LNCaP clone FGC (cell line): ENCODE measurements at regions not wholly inside any gene's neighbourhood (a gene's known extent, or its start where the extent isn't known, plus 50 kb on each side); places are given as distances from the start of the nearest gene placed in this dataset.

Experiments
- DNase-seq: peaks from one replicate; pipeline ENCODE4 v3.0.0-alpha.2; 2011; ENCODE audit warnings: low read depth
- H3K4me3 ChIP-seq: 2 replicates; pipeline ENCODE4 v1.5.1; 2011; ENCODE audit warnings: mild to moderate bottlenecking, low read depth, low read length, control low read depth
- CTCF ChIP-seq: IDR thresholded peaks from 2 replicates; pipeline ENCODE4 v1.5.1; 2012; ENCODE audit warnings: mild to moderate bottlenecking; ENCODE audit not compliant: control insufficient read depth, insufficient read depth; ENCODE audit errors: extremely low read depth

DNA sequence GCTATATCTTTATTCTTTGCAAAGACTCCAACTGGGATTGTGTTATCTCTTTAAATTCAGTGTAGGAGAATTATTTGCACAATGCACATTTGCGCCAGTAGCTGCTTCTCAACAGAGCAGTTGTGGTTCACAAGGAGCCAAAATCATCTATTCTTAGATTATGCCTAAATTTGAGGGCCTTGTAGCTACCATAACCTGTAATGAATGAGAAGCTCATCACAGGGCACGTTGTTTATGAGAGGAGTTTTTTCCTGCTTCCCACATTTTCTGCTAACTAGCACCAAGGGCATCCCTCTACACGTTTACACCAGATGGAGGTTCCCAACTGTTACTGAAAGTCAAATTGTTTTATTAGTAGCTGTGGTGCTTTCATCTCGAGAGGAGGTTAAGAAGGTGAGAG, 322.4 kb downstream of the TMEM161B start:
- TF ChIP-seq CTCF = no peak
- no peak overlapping the region for H3K4me3 ChIP-seq
- DNase-seq = no peak

GRCh38 chr5:87945286-87945650, 323.4 kb downstream of the TMEM161B start:
- H3K4me3 ChIP-seq = no peak overlapping the region
- no peak for DNase-seq
- no peak for TF ChIP-seq CTCF

DNA sequence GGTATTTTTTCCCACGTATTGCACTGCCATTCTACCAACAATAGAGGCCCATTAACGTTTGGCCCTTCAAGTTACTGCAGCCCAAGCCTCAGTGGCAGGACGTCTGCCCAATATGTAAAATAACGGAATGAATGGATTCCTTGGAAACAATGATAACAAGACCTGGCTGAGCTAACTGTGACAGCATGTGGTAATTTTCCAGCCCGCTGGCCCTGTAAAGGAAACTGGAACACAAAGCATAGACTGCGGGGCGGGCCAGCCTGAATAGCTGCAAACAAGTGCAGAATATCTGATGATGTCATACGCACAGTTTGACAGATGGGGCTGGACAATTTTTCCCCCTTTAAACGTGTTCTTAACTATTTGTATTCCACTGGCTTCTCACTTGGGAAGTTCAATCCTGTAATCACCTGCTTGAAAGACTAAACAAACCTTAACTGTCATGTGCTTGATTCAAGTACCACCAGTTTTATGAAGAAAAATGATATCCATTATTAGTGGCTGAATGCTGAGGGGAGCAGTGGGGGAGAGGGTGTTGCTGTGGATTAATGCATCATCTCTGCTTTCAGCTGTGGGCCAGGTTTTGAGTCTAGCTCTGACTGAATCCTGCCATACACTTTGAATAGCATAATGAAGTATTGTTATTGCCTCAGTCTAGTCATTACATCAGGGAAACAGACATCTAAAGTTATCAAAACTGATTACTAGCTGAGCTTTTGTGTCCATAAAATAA, 323.9 kb downstream of the TMEM161B start:
- H3K4me3 ChIP-seq = no peak overlapping the region
- no peak for DNase-seq
- TF ChIP-seq CTCF = no peak

DNA sequence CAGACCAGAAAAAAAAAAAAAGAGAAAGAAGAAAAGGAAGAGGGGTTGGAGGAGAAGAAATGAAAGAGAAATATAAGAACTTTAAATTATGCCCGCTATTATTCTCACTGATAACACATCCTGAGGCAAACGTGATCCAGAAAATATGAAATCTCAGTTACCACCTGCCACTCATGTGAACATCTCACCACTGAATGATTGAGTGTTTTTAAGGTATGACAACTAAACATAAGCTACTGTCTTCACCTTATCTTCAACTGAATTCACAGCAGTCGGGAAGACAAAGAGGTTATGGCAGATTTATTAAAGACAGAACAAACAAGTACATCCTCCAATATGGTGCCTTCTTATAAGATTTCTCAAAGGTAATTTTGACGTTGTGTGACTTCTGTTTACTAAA, 327.9 kb downstream of the TMEM161B start:
- no peak for TF ChIP-seq CTCF
- H3K4me3 ChIP-seq = no peak overlapping the region
- no peak for DNase-seq

DNA sequence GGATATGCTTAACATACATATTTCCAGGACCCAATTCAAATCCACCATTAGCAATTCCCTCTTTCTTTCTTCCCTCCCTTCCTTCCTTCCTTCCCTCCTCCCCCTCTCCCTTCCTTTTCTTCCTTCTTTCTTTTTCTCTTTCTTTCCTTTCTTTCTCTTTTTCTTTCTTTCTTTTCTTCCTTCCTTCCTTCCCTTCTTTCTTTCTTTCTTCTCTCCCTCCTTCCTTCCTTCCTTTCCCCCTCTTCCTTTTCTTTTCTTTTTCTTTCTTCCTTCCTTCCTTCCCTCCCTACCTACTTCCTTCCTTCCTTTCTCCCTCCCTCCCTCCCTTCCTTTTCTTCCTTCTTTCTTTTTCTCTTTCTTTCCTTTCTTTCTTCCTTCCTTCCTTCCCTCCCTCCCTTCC, 332.0 kb downstream of the TMEM161B start:
- no peak for TF ChIP-seq CTCF
- DNase-seq = no peak
- H3K4me3 ChIP-seq = no peak overlapping the region

- TF ChIP-seq CTCF = no peak
- no peak overlapping the region for H3K4me3 ChIP-seq
- no peak for DNase-seq
These were observed 344.2 kb downstream of the TMEM161B start for GRCh38 chr5:87924436-87924835.

- TF ChIP-seq CTCF = no peak
- H3K4me3 ChIP-seq = no peak overlapping the region
- no peak for DNase-seq
These were observed 352.3 kb downstream of the TMEM161B start for GRCh38 chr5:87916320-87916719.
